ENCODE measurements at regions not wholly inside any gene's neighbourhood (a gene's known extent, or its start where the extent isn't known, plus 50 kb on each side); places are given as distances from the start of the nearest gene placed in this dataset.

GRCh38 chr2:198311020-198311419, 506.6 kb downstream of the PLCL1 start:
- Histone ChIP-seq H3K9ac (ENCODE audit: extremely low read depth, low read length, poor library complexity, severe bottlenecking) (no peak overlapping the region), H3K36me3 (ENCODE audit: control insufficient read depth, insufficient read depth, low read length) (no peaks in the 10 kb centered on the region), H3K4me3 (ENCODE audit: low read length) (no peak overlapping the region), H3K27me3 (ENCODE audit: control insufficient read depth, insufficient read depth, low read length, poor library complexity, severe bottlenecking) (peaks cover 50% of the 10 kb centered on the region), H3K9me3 (ENCODE audit: control insufficient read depth, low read length) (peaks cover 15% of the 10 kb centered on the region), H3K4me1 (ENCODE audit: control insufficient read depth, insufficient read depth, low read length) (no peaks in the 10 kb centered on the region), H3K27ac (ENCODE audit: low read depth, low read length) (no peak overlapping the region)
- Mint-ChIP-seq H3K27ac (no peak overlapping the region), H3K4me1 (peaks cover 17% of the 10 kb centered on the region), H3K9me3 (peaks cover 12% of the 10 kb centered on the region), H3K36me3 (ENCODE audit: low read depth) (no peaks in the 10 kb centered on the region), H3K4me3 (no peak overlapping the region), H3K27me3 (ENCODE audit: insufficient read depth) (peaks cover 53% of the 10 kb centered on the region)
- TF ChIP-seq, protein P1, sequence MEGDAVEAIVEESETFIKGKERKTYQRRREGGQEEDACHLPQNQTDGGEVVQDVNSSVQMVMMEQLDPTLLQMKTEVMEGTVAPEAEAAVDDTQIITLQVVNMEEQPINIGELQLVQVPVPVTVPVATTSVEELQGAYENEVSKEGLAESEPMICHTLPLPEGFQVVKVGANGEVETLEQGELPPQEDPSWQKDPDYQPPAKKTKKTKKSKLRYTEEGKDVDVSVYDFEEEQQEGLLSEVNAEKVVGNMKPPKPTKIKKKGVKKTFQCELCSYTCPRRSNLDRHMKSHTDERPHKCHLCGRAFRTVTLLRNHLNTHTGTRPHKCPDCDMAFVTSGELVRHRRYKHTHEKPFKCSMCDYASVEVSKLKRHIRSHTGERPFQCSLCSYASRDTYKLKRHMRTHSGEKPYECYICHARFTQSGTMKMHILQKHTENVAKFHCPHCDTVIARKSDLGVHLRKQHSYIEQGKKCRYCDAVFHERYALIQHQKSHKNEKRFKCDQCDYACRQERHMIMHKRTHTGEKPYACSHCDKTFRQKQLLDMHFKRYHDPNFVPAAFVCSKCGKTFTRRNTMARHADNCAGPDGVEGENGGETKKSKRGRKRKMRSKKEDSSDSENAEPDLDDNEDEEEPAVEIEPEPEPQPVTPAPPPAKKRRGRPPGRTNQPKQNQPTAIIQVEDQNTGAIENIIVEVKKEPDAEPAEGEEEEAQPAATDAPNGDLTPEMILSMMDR (conservative IDR thresholded peaks at IDR 0.05), result no peak
- no peak for DNase-seq
- WGBS, 2 experiments (ENCODE audit: insufficient coverage in 1 of 2, insufficient read length in 1 of 2), result 88 to 93% methylated on average over 3 to 5 of the region's 5 CpGs

DNA sequence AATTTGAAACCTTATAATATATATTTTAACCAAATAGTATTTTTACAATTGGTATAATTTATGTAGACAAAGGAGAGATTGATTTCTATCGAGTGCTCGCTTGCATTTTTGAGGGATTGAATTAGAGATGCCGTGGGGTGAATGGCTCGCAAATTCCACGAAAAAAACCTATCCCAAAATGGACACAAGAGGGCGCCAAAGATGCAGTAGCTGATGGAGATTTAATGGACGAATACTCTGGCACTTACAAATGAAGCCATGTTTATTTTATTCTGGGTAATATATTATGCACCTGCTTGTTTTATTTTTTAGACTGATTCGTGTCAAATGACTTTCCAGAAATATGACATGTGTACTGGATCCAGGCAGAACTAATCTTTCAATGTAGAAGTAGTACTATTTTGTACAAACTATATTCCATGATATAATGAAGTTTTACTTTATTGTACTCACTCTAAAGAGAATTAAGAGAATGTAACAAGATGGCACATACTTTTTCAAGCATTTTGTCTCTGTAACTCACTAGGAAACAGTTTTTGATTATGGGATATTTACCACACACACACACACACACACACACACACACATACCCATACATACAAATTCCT, 505.4 kb downstream of the PLCL1 start:
- H3K4me1 Mint-ChIP-seq, result peaks cover 17% of the 10 kb centered on the region

DNA sequence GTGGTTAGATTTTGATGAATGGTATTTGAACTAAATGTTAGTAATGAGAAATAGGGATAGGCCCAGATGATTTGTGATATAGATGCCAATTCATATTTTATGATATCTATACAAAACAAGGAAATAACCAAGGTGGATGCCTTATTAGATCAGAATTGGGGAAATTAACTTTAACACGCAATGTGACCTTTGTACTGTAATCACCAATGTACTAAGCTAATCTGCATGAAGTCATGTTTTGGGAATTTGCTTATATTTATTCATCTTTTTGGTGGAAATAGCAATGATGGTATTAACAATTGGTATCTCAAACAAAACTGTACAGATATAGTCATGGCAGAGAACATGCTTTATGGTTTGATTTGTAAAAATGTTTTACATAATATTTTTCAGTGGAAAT, 504.7 kb downstream of the PLCL1 start:
- DNase-seq, result no peak
- Mint-ChIP-seq H3K4me1 (peaks cover 11% of the 10 kb centered on the region), H3K27ac (no peak overlapping the region), H3K36me3 (ENCODE audit: low read depth) (no peaks in the 10 kb centered on the region), H3K27me3 (ENCODE audit: insufficient read depth) (peaks cover 52% of the 10 kb centered on the region), H3K4me3 (no peak overlapping the region), H3K9me3 (peaks cover 12% of the 10 kb centered on the region)
- no peak overlapping the region for H3K27ac ChIP-seq (ENCODE audit: low read depth, low read length)
- H3K9me3 ChIP-seq (ENCODE audit: control insufficient read depth, low read length), result peaks cover 15% of the 10 kb centered on the region
- H3K4me3 ChIP-seq (ENCODE audit: low read length), result no peak overlapping the region
- H3K9ac ChIP-seq (ENCODE audit: extremely low read depth, low read length, poor library complexity, severe bottlenecking), result no peak overlapping the region
- TF ChIP-seq, protein P1 (conservative IDR thresholded peaks at IDR 0.05), result no peak
- peaks cover 37% of the 10 kb centered on the region for H3K27me3 ChIP-seq (ENCODE audit: control insufficient read depth, insufficient read depth, low read length, poor library complexity, severe bottlenecking)
- no peaks in the 10 kb centered on the region for H3K4me1 ChIP-seq (ENCODE audit: control insufficient read depth, insufficient read depth, low read length)
- H3K36me3 ChIP-seq (ENCODE audit: control insufficient read depth, insufficient read depth, low read length), result no peaks in the 10 kb centered on the region
- 94 to 100% methylated on average over 1 of the region's 1 CpG for WGBS, 2 experiments (ENCODE audit: insufficient coverage in 1 of 2, insufficient read length in 1 of 2)

More for the DNA sequence above, 505.4 kb downstream of the PLCL1 start:
- DNase-seq, result peak; percentile 80
- no peak overlapping the region for H3K4me3 Mint-ChIP-seq
- peaks cover 12% of the 10 kb centered on the region for H3K9me3 Mint-ChIP-seq
- H3K27me3 Mint-ChIP-seq (ENCODE audit: insufficient read depth), result peaks cover 55% of the 10 kb centered on the region
- H3K4me1 ChIP-seq (ENCODE audit: control insufficient read depth, insufficient read depth, low read length), result no peaks in the 10 kb centered on the region
- no peaks in the 10 kb centered on the region for H3K36me3 Mint-ChIP-seq (ENCODE audit: low read depth)
- no peak overlapping the region for H3K9ac ChIP-seq (ENCODE audit: extremely low read depth, low read length, poor library complexity, severe bottlenecking)
- H3K36me3 ChIP-seq (ENCODE audit: control insufficient read depth, insufficient read depth, low read length), result no peaks in the 10 kb centered on the region
- H3K4me3 ChIP-seq (ENCODE audit: low read length), result no peak overlapping the region
- TF ChIP-seq, protein P1 (conservative IDR thresholded peaks at IDR 0.05), result peak; percentile 92
- H3K27ac Mint-ChIP-seq, result no peak overlapping the region
- peaks cover 42% of the 10 kb centered on the region for H3K27me3 ChIP-seq (ENCODE audit: control insufficient read depth, insufficient read depth, low read length, poor library complexity, severe bottlenecking)
- WGBS, 2 experiments (ENCODE audit: insufficient coverage in 1 of 2, insufficient read length in 1 of 2), result 17 to 38% methylated on average over 5 to 8 of the region's 8 CpGs
- no peak overlapping the region for H3K27ac ChIP-seq (ENCODE audit: low read depth, low read length)
- H3K9me3 ChIP-seq (ENCODE audit: control insufficient read depth, low read length), result peaks cover 15% of the 10 kb centered on the region

All from endodermal cell (in vitro differentiated cells).